Heart right ventricle (tissue), 16 donors: ENCODE measurements at regions not wholly inside any gene's neighbourhood (a gene's known extent, or its start where the extent isn't known, plus 50 kb on each side); places are given as distances from the start of the nearest gene placed in this dataset.
"Not testable (repeated sequence)": the region's sequence is repeated elsewhere in the genome, so short reads cannot be mapped to it uniquely, and the experiment has no call there.

ENCODE experiments used
- ATAC-seq, 8 donors: fragments of 200-7000 bp; cut with Tn5 transposase; one replicate each; pipeline ENCODE4 v1.9.1; 2020; ENCODE audit warnings: mild to moderate bottlenecking in 8 of 8, moderate library complexity in 8 of 8, moderate number of reproducible peaks in 1 of 8
- DNase-seq, 2 donors: peaks; one replicate each; pipeline ENCODE4 v3.0.0-alpha.2; 2020
- H3K27ac ChIP-seq, 10 donors: fragments of 200-600 bp; sonication (generic) in 2 of 10; one replicate each; pipeline versions ENCODE4 v1.5.0 to v1.8.0; 2020 to 2022; ENCODE audit warnings: mild to moderate bottlenecking in 3 of 10
- H3K27me3 ChIP-seq, 7 donors: fragments of 200-600 bp; one replicate each; pipeline ENCODE4 v1.8.0; 2021 to 2022; ENCODE audit warnings: mild to moderate bottlenecking in 2 of 7
- H3K36me3 ChIP-seq, 9 donors: fragments of 200-600 bp; sonication (generic) in 1 of 9; one replicate each; pipeline versions ENCODE4 v1.5.0 to v1.8.0; 2020 to 2022; ENCODE audit warnings: mild to moderate bottlenecking in 2 of 9
- H3K4me1 ChIP-seq, 9 donors: fragments of 200-600 bp; sonication (generic) in 1 of 9; one replicate each; pipeline versions ENCODE4 v1.5.0 to v1.8.0; 2020 to 2022; ENCODE audit warnings: mild to moderate bottlenecking in 4 of 9
- H3K4me3 ChIP-seq, 10 donors: fragments of 200-600 bp; sonication (generic) in 2 of 10; one replicate each; pipeline versions ENCODE4 v1.5.0 to v1.8.0; 2020 to 2022; ENCODE audit warnings: mild to moderate bottlenecking in 7 of 10, moderate library complexity in 2 of 10
- H3K9me3 ChIP-seq, 11 donors: fragments of 200-600 bp in 10 of 11; sonication (generic) in 2 of 11; one replicate each; pipeline versions ENCODE4 v1.5.0 to v1.8.0; 2013 to 2022; ENCODE audit warnings: mild to moderate bottlenecking in 2 of 11, control low read depth in 1 of 11, moderate library complexity in 1 of 11
- CTCF ChIP-seq, 9 donors: fragments of 200-600 bp; sonication (generic) in 2 of 9; IDR thresholded peaks; one replicate each; pipeline versions ENCODE4 v1.5.0 to v1.8.0; 2021 to 2022; ENCODE audit warnings: antibody characterized with exemption in 9 of 9, mild to moderate bottlenecking in 5 of 9, moderate library complexity in 1 of 9
- WGBS, 2 donors: extraction: QIAGEN DNeasy Blood & Tissue Kit; methylation state at CpG; one replicate each; pipeline ENCODE4 v1.1.7; 2013; ENCODE audit warnings: inconsistent platforms in 1 of 2; 5-methylcytosine and 5-hydroxymethylcytosine counted together
- intact Hi-C, 10 donors: fragments of 100-400 bp; cut with DNase I; formaldehyde crosslinking; loops; one replicate each; pipeline versions ENCODE4 v1.11.1 to v1.14.2; 2022
- donor health status: Arrhythmogenic right ventricular cardiomyopathy.
- donor health status: ischemic (EF 13 %, LVEDD 7.1; RV severe dilation, severe dysfunction).
- donor health status: healthy with polysubstance abuse.
- donor health status: DM: no; HTN: yes; CAD: no.
- donor health status: DM: no; HTN: no; CAD: no.
- donor health status: ischemic (EF 25% LVEDD 6.9; RV normal size, moderate dysfunction).
- donor health status: ischemic (EF 25% LVEDD 5.7; RV mildly dilated, moderate dysfunction).
- donor health status: healthy.
- donor health status: DM: yes; HTN: yes; CAD: no.
- donor health status: Ischemic cardiomyopathy.
- donor health status: ischemic (EF 35%, LVEDD 5.7; RV mildly dilated, moderate dysfunction).
- donor health status: nonischemic (EF 11% LVEDD 7.7; RV severe dilation, severe dysfunction).
- donor health status: DM: yes; HTN: yes; CAD: no.
- donor health status: PGD.
- donor health status: ischemic (EF 29% LVEDD 5.4; RV normal size, mild dysfunction).
- donor health status: nonischemic (EF 23%, LVEDD 6.1; RV moderate dilation, normal function).

GRCh38 chr7:115613836-115614235, 416.7 kb downstream of the TFEC start:
- H3K4me3 ChIP-seq, result no peak overlapping the region
- no peaks in the 10 kb centered on the region for H3K27me3 ChIP-seq
- no peaks in the 10 kb centered on the region for H3K4me1 ChIP-seq
- WGBS, 2 donors, result 89 to 95% methylated on average over 4 of the region's 4 CpGs
- H3K27ac ChIP-seq, result no peak overlapping the region
- H3K9me3 ChIP-seq, result no peaks in the 10 kb centered on the region
- DNase-seq (no peak), ATAC-seq (no peak)
- intact Hi-C loops, result no loop called here
- no peaks in the 10 kb centered on the region for H3K36me3 ChIP-seq
- no peak for TF ChIP-seq CTCF (IDR thresholded peaks at IDR 0.05)

GRCh38 chr7:115603416-115603815, 427.1 kb downstream of the TFEC start:
- Histone ChIP-seq H3K27me3 (no peaks in the 10 kb centered on the region), H3K4me3 (no peak overlapping the region), H3K27ac (no peak overlapping the region), H3K4me1 (no peaks in the 10 kb centered on the region), H3K9me3 (peaks cover 0 to 9% (median 0%) of the 10 kb centered on the region in 11 donors), H3K36me3 (no peaks in the 10 kb centered on the region)
- ATAC-seq, result no peak
- intact Hi-C loops, result no loop called here
- DNase-seq, result no peak
- no peak for TF ChIP-seq CTCF (IDR thresholded peaks at IDR 0.05)
- WGBS, 2 donors, result 91 to 93% methylated on average over 8 of the region's 8 CpGs

GRCh38 chr7:115600207-115600606, 430.4 kb downstream of the TFEC start:
- no peaks in the 10 kb centered on the region for H3K4me1 ChIP-seq
- no peaks in the 10 kb centered on the region for H3K36me3 ChIP-seq
- TF ChIP-seq CTCF (IDR thresholded peaks at IDR 0.05), result no peak
- no peak overlapping the region for H3K27ac ChIP-seq
- 89 to 93% methylated on average over 1 of the region's 1 CpG for WGBS, 2 donors
- H3K9me3 ChIP-seq, result peaks cover 0 to 35% (median 0%) of the 10 kb centered on the region in 11 donors
- no peak for ATAC-seq
- H3K4me3 ChIP-seq, result no peak overlapping the region
- no peaks in the 10 kb centered on the region for H3K27me3 ChIP-seq
- intact Hi-C loops, result no loop called here
- DNase-seq, result no peak

- WGBS, 2 donors, result 93 to 98% methylated on average over 2 of the region's 2 CpGs
- intact Hi-C loops, H3K4me1 ChIP-seq, H3K36me3 ChIP-seq, ATAC-seq, H3K27me3 ChIP-seq, H3K27ac ChIP-seq, DNase-seq, H3K4me3 ChIP-seq: not testable (repeated sequence)
- H3K9me3 ChIP-seq, result peaks cover 0 to 36% (median 0%) of the 10 kb centered on the region in 11 donors
Observed at GRCh38 chr7:115599184-115599583, 431.4 kb downstream of the TFEC start.

- H3K9me3 ChIP-seq, result peaks cover 0 to 36% (median 0%) of the 10 kb centered on the region in 11 donors
- H3K27me3 ChIP-seq, H3K4me1 ChIP-seq, H3K36me3 ChIP-seq, DNase-seq, ATAC-seq, H3K27ac ChIP-seq, intact Hi-C loops, H3K4me3 ChIP-seq: not testable (repeated sequence)
- 91 to 96% methylated on average over 2 of the region's 2 CpGs for whole genome bisulfite sequencing, 2 donors
Observed at GRCh38 chr7:115597220-115597619, 433.3 kb downstream of the TFEC start.
